Nephron (organoid): ENCODE measurements at regions not wholly inside any gene's neighbourhood (a gene's known extent, or its start where the extent isn't known, plus 50 kb on each side); places are given as distances from the start of the nearest gene placed in this dataset.

Source experiments
- H3K27ac Mint-ChIP-seq, 3 experiments: 2 replicates each; pipeline ENCODE4 v1.8.0; 2020; ENCODE audit warnings: mixed read lengths in 3 of 3, mild to moderate bottlenecking in 2 of 3, moderate library complexity in 1 of 3
- H3K27me3 Mint-ChIP-seq: 2 replicates; pipeline ENCODE4 v1.8.0; 2021; ENCODE audit warnings: low read depth, mild to moderate bottlenecking, moderate library complexity, mixed read lengths
- H3K36me3 Mint-ChIP-seq: 2 replicates; pipeline ENCODE4 v1.8.0; 2020; ENCODE audit warnings: low read depth, mixed read lengths
- H3K4me1 Mint-ChIP-seq: 2 replicates; pipeline ENCODE4 v1.8.0; 2020; ENCODE audit warnings: mixed read lengths
- H3K4me3 Mint-ChIP-seq, 3 experiments: 2 replicates each; pipeline ENCODE4 v1.8.0; 2020; ENCODE audit warnings: mild to moderate bottlenecking in 3 of 3, mixed read lengths in 3 of 3, moderate library complexity in 2 of 3
- H3K9me3 Mint-ChIP-seq: 2 replicates; pipeline ENCODE4 v1.8.0; 2020; ENCODE audit warnings: mixed read lengths
- CTCF ChIP-seq, 3 experiments: fragments of 200-600 bp; sonication (generic); IDR thresholded peaks; one replicate each; pipeline ENCODE4 v1.5.0; 2021; ENCODE audit warnings: antibody characterized with exemption in 3 of 3; ENCODE audit not compliant: unreplicated experiment in 3 of 3

- Mint-ChIP-seq H3K4me1 (peaks cover 22% of the 10 kb centered on the region), H3K36me3 (no peaks in the 10 kb centered on the region), H3K4me3 (no peak overlapping the region), H3K27ac (peak overlapping the region; percentile 4 to 97 (median 75)), H3K27me3 (peaks cover 4% of the 10 kb centered on the region), H3K9me3 (no peaks in the 10 kb centered on the region)
- no peak for TF ChIP-seq CTCF (IDR thresholded peaks at IDR 0.05; ENCODE audit: unreplicated experiment in 3 of 3)
Observed at GRCh38 chr4:138716559-138717335, 298.8 kb upstream of the NOCT start.

GRCh38 chr4:138710297-138710696 lies 305.3 kb upstream of the NOCT start:
- H3K4me3 Mint-ChIP-seq, result no peak overlapping the region
- TF ChIP-seq CTCF (IDR thresholded peaks at IDR 0.05; ENCODE audit: unreplicated experiment in 3 of 3), result no peak
- H3K27me3 Mint-ChIP-seq, result peaks cover 4% of the 10 kb centered on the region
- peaks cover 28% of the 10 kb centered on the region for H3K4me1 Mint-ChIP-seq
- H3K27ac Mint-ChIP-seq, result no peak overlapping the region
- peaks cover 2% of the 10 kb centered on the region for H3K9me3 Mint-ChIP-seq
- H3K36me3 Mint-ChIP-seq, result no peaks in the 10 kb centered on the region

GRCh38 chr4:138709859-138710258 lies 305.7 kb upstream of the NOCT start:
- Mint-ChIP-seq H3K27ac (peak overlapping the region in 2 of 3 experiments; percentile 3 to 8), H3K36me3 (no peaks in the 10 kb centered on the region), H3K9me3 (peaks cover 2% of the 10 kb centered on the region), H3K4me3 (no peak overlapping the region), H3K4me1 (peaks cover 28% of the 10 kb centered on the region), H3K27me3 (peaks cover 4% of the 10 kb centered on the region)
- TF ChIP-seq CTCF (IDR thresholded peaks at IDR 0.05; ENCODE audit: unreplicated experiment in 3 of 3), result no peak

- no peak for TF ChIP-seq CTCF (IDR thresholded peaks at IDR 0.05; ENCODE audit: unreplicated experiment in 3 of 3)
- Mint-ChIP-seq H3K36me3 (no peaks in the 10 kb centered on the region), H3K27me3 (no peaks in the 10 kb centered on the region), H3K4me1 (peaks cover 35% of the 10 kb centered on the region), H3K4me3 (no peak overlapping the region), H3K27ac (peak overlapping the region in 2 of 3 experiments; percentile 70 to 79), H3K9me3 (peaks cover 2% of the 10 kb centered on the region)
Observed at GRCh38 chr4:138707746-138708677, 307.6 kb upstream of the NOCT start.

GRCh38 chr4:138706201-138706600 lies 309.4 kb upstream of the NOCT start:
- no peak overlapping the region for H3K27ac Mint-ChIP-seq
- H3K27me3 Mint-ChIP-seq, result no peaks in the 10 kb centered on the region
- H3K36me3 Mint-ChIP-seq, result no peaks in the 10 kb centered on the region
- H3K9me3 Mint-ChIP-seq, result peaks cover 2% of the 10 kb centered on the region
- H3K4me3 Mint-ChIP-seq, result no peak overlapping the region
- no peak for TF ChIP-seq CTCF (IDR thresholded peaks at IDR 0.05; ENCODE audit: unreplicated experiment in 3 of 3)
- peaks cover 49% of the 10 kb centered on the region for H3K4me1 Mint-ChIP-seq
